Gastroesophageal sphincter (tissue), 2 donors: ENCODE measurements at regions not wholly inside any gene's neighbourhood (a gene's known extent, or its start where the extent isn't known, plus 50 kb on each side); places are given as distances from the start of the nearest gene placed in this dataset.

ENCODE experiments used
- POLR2A ChIP-seq, 2 donors: fragments of 450-650 bp; IDR thresholded peaks; one replicate each; pipeline ENCODE4 v1.6.1; 2017; ENCODE audit warnings: antibody characterized with exemption in 2 of 2, mild to moderate bottlenecking in 2 of 2, moderate library complexity in 1 of 2
- POLR2AphosphoS5 ChIP-seq: sonication (generic); formaldehyde crosslinking; IDR thresholded peaks from one replicate; pipeline ENCODE4 v1.6.1; 2017; ENCODE audit warnings: antibody characterized with exemption

DNA sequence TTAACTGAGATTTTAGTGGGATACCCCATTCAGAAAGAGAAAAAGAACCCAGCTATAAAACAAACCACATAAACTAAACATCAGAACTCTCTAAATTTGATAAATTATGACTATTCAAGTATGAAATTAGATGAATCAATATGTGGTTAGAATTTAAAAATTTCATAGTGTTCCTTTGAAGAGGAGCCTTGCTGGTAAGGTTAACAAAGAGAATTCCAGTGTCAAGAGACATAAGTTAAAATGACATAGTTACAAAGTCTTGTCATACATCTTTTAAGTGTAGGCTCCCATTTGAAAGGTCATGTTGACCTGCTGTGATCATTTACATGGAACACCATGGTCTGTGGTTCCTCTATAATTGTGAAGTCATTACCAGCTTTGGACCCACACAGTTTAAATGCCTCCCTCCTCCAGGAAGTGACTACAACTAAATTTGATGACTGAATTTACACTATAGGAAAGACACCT lies 231.6 kb upstream of the ETAA1 start:
- no peak for TF ChIP-seq POLR2AphosphoS5
- TF ChIP-seq POLR2A (IDR thresholded peaks at IDR 0.05): no peak
